Esophagus muscularis mucosa (tissue), 3 donors: ENCODE measurements at regions not wholly inside any gene's neighbourhood (a gene's known extent, or its start where the extent isn't known, plus 50 kb on each side); places are given as distances from the start of the nearest gene placed in this dataset.

Experiments used
- POLR2A ChIP-seq: fragments of 450-650 bp; IDR thresholded peaks from one replicate; pipeline ENCODE4 v1.6.1; 2017; ENCODE audit warnings: antibody characterized with exemption, moderate library complexity, mild to moderate bottlenecking, low read depth
- TF ChIP-seq, protein P1 (sequence below), 3 experiments: fragments of 200-600 bp in 2 of 3; fragments of 450-650 bp in 1 of 3; sonication (generic) in 2 of 3; IDR thresholded peaks; one replicate each; pipeline ENCODE4 v1.5.1; 2017 to 2019; ENCODE audit warnings: antibody characterized with exemption in 3 of 3, mild to moderate bottlenecking in 2 of 3, moderate library complexity in 1 of 3

DNA sequence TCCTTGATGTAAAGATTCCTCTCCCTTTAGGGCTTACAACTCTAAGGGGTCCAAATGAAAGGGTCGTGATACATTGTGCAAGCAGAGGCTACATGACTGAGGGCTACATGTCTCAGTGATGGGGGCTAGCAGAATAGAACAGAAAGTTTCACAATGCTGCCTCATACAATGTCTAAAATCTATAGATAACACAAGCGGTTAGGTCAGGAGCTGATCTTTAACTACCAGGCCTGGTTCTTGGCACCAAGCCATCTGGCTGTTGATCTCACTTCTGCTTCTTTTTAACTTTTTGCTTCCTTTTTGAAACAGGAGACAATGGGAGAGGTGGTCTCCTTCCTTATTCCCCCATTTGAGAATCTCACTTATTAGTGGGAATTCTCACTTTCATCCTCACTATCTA lies 710.2 kb downstream of the AMY1C start:
- TF ChIP-seq, protein P1, sequence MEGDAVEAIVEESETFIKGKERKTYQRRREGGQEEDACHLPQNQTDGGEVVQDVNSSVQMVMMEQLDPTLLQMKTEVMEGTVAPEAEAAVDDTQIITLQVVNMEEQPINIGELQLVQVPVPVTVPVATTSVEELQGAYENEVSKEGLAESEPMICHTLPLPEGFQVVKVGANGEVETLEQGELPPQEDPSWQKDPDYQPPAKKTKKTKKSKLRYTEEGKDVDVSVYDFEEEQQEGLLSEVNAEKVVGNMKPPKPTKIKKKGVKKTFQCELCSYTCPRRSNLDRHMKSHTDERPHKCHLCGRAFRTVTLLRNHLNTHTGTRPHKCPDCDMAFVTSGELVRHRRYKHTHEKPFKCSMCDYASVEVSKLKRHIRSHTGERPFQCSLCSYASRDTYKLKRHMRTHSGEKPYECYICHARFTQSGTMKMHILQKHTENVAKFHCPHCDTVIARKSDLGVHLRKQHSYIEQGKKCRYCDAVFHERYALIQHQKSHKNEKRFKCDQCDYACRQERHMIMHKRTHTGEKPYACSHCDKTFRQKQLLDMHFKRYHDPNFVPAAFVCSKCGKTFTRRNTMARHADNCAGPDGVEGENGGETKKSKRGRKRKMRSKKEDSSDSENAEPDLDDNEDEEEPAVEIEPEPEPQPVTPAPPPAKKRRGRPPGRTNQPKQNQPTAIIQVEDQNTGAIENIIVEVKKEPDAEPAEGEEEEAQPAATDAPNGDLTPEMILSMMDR (IDR thresholded peaks at IDR 0.05), result no peak
- no peak for TF ChIP-seq POLR2A
